Uterus (tissue), 2 donors: ENCODE measurements at regions not wholly inside any gene's neighbourhood (a gene's known extent, or its start where the extent isn't known, plus 50 kb on each side); places are given as distances from the start of the nearest gene placed in this dataset.

ENCODE experiments used
- CTCF ChIP-seq, 4 experiments: fragments of 200-600 bp in 2 of 4; fragments of 450-650 bp in 2 of 4; sonication (generic) in 2 of 4; IDR thresholded peaks; one replicate each; pipeline ENCODE4 v1.5.1; 2016 to 2019; ENCODE audit warnings: antibody characterized with exemption in 4 of 4, mild to moderate bottlenecking in 2 of 4, moderate library complexity in 1 of 4
- POLR2A ChIP-seq, 2 donors: fragments of 450-650 bp; IDR thresholded peaks; one replicate each; pipeline ENCODE4 v1.6.1; 2016; ENCODE audit warnings: antibody characterized with exemption in 2 of 2, mild to moderate bottlenecking in 1 of 2, moderate library complexity in 1 of 2

- TF ChIP-seq CTCF (IDR thresholded peaks at IDR 0.05) (no peak), POLR2A (IDR thresholded peaks at IDR 0.05) (no peak)
These were observed 1068.1 kb upstream of the PCDH20 start for GRCh38 chr13:62483774-62484173.
